H1 (cell line): ENCODE measurements at regions not wholly inside any gene's neighbourhood (a gene's known extent, or its start where the extent isn't known, plus 50 kb on each side); places are given as distances from the start of the nearest gene placed in this dataset.

Experiments
- BCL11A ChIP-seq, 2 experiments: IDR thresholded peaks; one replicate each; pipeline ENCODE4 v1.6.1; 2011; ENCODE audit warnings: low read depth in 2 of 2, low read length in 2 of 2, mild to moderate bottlenecking in 2 of 2
- CREB1 ChIP-seq: IDR thresholded peaks from 2 replicates; pipeline ENCODE4 v1.6.1; 2012; ENCODE audit warnings: inconsistent platforms
- POLR2A ChIP-seq, 2 experiments: IDR thresholded peaks; 1 replicate in 1 of 2; 2 replicates in 1 of 2; pipeline ENCODE4 v1.6.1; 2011; ENCODE audit warnings: low read depth in 2 of 2, low read length in 2 of 2, mild to moderate bottlenecking in 2 of 2; ENCODE audit errors: control extremely low read depth in 1 of 2
- RXRA ChIP-seq: IDR thresholded peaks from 2 replicates; pipeline ENCODE4 v1.6.1; 2011; ENCODE audit warnings: low read depth, mild to moderate bottlenecking, low read length, moderate library complexity; ENCODE audit not compliant: insufficient read depth
- TBP ChIP-seq: IDR thresholded peaks from 2 replicates; pipeline ENCODE4 v1.6.1; 2011; ENCODE audit warnings: low read depth, low read length, improper control_type of control experiment
- YY1 ChIP-seq: IDR thresholded peaks from 2 replicates; pipeline ENCODE4 v1.6.1; 2011; ENCODE audit warnings: low read depth, mild to moderate bottlenecking, low read length
- TF ChIP-seq, protein P1 (sequence below): fragments of 300-600 bp; sonication (generic); IDR thresholded peaks from 2 replicates; pipeline ENCODE4 v1.7.1; 2012; ENCODE audit warnings: low read length, moderate library complexity, mild to moderate bottlenecking, inconsistent platforms; ENCODE audit not compliant: insufficient replicate concordance
- TF ChIP-seq, protein P2 (sequence below): IDR thresholded peaks from 2 replicates; pipeline ENCODE4 v1.6.1; 2011; ENCODE audit warnings: low read depth, mild to moderate bottlenecking, low read length; ENCODE audit not compliant: insufficient read depth
- TF ChIP-seq, protein P3 (sequence below), 3 experiments: IDR thresholded peaks; 1 replicate in 2 of 3; 2 replicates in 1 of 3; pipeline versions ENCODE4 v1.5.1 to v1.6.1; 2011; ENCODE audit warnings: low read length in 3 of 3, mild to moderate bottlenecking in 3 of 3, inconsistent platforms in 2 of 3, low read depth in 1 of 3, moderate library complexity in 1 of 3; ENCODE audit not compliant: insufficient read depth in 1 of 3; ENCODE audit errors: control extremely low read depth in 1 of 3
- TF ChIP-seq, protein P4 (sequence below): IDR thresholded peaks from 2 replicates; pipeline ENCODE4 v1.6.1; 2012; ENCODE audit warnings: inconsistent platforms

DNA sequence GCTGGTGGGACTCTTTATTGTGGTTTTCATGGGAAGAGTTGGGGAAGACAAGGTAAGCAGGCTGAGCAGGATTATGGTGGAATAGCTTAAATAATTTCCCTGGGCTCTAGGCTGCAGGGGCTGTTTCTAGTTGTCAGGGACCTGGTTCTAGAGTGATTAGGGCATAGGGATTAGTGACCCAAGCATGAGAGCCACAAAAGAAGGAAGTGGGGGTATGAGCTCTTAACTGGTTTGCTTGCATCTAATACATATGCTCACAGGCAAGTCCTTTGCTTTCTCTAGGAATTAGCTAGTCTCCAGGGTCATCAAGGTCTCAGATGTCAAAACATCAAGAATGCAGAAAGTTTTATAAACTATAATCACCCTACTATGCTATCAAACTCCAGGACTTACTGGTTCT is 67.5 kb upstream of the NRN1 start (continued):
- TF ChIP-seq, protein P1, sequence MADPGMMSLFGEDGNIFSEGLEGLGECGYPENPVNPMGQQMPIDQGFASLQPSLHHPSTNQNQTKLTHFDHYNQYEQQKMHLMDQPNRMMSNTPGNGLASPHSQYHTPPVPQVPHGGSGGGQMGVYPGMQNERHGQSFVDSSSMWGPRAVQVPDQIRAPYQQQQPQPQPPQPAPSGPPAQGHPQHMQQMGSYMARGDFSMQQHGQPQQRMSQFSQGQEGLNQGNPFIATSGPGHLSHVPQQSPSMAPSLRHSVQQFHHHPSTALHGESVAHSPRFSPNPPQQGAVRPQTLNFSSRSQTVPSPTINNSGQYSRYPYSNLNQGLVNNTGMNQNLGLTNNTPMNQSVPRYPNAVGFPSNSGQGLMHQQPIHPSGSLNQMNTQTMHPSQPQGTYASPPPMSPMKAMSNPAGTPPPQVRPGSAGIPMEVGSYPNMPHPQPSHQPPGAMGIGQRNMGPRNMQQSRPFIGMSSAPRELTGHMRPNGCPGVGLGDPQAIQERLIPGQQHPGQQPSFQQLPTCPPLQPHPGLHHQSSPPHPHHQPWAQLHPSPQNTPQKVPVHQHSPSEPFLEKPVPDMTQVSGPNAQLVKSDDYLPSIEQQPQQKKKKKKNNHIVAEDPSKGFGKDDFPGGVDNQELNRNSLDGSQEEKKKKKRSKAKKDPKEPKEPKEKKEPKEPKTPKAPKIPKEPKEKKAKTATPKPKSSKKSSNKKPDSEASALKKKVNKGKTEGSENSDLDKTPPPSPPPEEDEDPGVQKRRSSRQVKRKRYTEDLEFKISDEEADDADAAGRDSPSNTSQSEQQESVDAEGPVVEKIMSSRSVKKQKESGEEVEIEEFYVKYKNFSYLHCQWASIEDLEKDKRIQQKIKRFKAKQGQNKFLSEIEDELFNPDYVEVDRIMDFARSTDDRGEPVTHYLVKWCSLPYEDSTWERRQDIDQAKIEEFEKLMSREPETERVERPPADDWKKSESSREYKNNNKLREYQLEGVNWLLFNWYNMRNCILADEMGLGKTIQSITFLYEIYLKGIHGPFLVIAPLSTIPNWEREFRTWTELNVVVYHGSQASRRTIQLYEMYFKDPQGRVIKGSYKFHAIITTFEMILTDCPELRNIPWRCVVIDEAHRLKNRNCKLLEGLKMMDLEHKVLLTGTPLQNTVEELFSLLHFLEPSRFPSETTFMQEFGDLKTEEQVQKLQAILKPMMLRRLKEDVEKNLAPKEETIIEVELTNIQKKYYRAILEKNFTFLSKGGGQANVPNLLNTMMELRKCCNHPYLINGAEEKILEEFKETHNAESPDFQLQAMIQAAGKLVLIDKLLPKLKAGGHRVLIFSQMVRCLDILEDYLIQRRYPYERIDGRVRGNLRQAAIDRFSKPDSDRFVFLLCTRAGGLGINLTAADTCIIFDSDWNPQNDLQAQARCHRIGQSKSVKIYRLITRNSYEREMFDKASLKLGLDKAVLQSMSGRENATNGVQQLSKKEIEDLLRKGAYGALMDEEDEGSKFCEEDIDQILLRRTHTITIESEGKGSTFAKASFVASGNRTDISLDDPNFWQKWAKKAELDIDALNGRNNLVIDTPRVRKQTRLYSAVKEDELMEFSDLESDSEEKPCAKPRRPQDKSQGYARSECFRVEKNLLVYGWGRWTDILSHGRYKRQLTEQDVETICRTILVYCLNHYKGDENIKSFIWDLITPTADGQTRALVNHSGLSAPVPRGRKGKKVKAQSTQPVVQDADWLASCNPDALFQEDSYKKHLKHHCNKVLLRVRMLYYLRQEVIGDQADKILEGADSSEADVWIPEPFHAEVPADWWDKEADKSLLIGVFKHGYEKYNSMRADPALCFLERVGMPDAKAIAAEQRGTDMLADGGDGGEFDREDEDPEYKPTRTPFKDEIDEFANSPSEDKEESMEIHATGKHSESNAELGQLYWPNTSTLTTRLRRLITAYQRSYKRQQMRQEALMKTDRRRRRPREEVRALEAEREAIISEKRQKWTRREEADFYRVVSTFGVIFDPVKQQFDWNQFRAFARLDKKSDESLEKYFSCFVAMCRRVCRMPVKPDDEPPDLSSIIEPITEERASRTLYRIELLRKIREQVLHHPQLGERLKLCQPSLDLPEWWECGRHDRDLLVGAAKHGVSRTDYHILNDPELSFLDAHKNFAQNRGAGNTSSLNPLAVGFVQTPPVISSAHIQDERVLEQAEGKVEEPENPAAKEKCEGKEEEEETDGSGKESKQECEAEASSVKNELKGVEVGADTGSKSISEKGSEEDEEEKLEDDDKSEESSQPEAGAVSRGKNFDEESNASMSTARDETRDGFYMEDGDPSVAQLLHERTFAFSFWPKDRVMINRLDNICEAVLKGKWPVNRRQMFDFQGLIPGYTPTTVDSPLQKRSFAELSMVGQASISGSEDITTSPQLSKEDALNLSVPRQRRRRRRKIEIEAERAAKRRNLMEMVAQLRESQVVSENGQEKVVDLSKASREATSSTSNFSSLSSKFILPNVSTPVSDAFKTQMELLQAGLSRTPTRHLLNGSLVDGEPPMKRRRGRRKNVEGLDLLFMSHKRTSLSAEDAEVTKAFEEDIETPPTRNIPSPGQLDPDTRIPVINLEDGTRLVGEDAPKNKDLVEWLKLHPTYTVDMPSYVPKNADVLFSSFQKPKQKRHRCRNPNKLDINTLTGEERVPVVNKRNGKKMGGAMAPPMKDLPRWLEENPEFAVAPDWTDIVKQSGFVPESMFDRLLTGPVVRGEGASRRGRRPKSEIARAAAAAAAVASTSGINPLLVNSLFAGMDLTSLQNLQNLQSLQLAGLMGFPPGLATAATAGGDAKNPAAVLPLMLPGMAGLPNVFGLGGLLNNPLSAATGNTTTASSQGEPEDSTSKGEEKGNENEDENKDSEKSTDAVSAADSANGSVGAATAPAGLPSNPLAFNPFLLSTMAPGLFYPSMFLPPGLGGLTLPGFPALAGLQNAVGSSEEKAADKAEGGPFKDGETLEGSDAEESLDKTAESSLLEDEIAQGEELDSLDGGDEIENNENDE: no peak
- TF ChIP-seq BCL11A (IDR thresholded peaks at IDR 0.05; ENCODE audit: low read depth in 2 of 2, low read length in 2 of 2): no peak
- TF ChIP-seq, protein P2, sequence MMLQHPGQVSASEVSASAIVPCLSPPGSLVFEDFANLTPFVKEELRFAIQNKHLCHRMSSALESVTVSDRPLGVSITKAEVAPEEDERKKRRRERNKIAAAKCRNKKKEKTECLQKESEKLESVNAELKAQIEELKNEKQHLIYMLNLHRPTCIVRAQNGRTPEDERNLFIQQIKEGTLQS: no peak
- TF ChIP-seq, protein P3, sequence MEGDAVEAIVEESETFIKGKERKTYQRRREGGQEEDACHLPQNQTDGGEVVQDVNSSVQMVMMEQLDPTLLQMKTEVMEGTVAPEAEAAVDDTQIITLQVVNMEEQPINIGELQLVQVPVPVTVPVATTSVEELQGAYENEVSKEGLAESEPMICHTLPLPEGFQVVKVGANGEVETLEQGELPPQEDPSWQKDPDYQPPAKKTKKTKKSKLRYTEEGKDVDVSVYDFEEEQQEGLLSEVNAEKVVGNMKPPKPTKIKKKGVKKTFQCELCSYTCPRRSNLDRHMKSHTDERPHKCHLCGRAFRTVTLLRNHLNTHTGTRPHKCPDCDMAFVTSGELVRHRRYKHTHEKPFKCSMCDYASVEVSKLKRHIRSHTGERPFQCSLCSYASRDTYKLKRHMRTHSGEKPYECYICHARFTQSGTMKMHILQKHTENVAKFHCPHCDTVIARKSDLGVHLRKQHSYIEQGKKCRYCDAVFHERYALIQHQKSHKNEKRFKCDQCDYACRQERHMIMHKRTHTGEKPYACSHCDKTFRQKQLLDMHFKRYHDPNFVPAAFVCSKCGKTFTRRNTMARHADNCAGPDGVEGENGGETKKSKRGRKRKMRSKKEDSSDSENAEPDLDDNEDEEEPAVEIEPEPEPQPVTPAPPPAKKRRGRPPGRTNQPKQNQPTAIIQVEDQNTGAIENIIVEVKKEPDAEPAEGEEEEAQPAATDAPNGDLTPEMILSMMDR (IDR thresholded peaks at IDR 0.05; ENCODE audit: control extremely low read depth in 1 of 3, insufficient read depth in 1 of 3, low read depth in 1 of 3, low read length in 3 of 3): no peak
- no peak for TF ChIP-seq YY1
- TF ChIP-seq CREB1: no peak
- no peak for TF ChIP-seq TBP
- TF ChIP-seq RXRA: no peak
- TF ChIP-seq, protein P4, sequence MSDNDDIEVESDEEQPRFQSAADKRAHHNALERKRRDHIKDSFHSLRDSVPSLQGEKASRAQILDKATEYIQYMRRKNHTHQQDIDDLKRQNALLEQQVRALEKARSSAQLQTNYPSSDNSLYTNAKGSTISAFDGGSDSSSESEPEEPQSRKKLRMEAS: no peak
- no peak for TF ChIP-seq POLR2A (IDR thresholded peaks at IDR 0.05; ENCODE audit: control extremely low read depth in 1 of 2, low read depth in 2 of 2, low read length in 2 of 2)
